Type B pancreatic cell (in vitro differentiated cells): ENCODE measurements at regions not wholly inside any gene's neighbourhood (a gene's known extent, or its start where the extent isn't known, plus 50 kb on each side); places are given as distances from the start of the nearest gene placed in this dataset.

ENCODE experiments used
- DNase-seq: peaks from one replicate; pipeline ENCODE4 v3.0.0; 2021; ENCODE audit warnings: mixed read lengths; ENCODE audit not compliant: unreplicated experiment; ENCODE audit errors: extremely low spot score
- H3K27ac Mint-ChIP-seq: 2 replicates; pipeline ENCODE4 v1.8.0; 2021; ENCODE audit warnings: mild to moderate bottlenecking, mixed read lengths
- H3K27me3 Mint-ChIP-seq: 2 replicates; pipeline ENCODE4 v1.8.0; 2021; ENCODE audit warnings: mixed read lengths
- H3K36me3 Mint-ChIP-seq: 2 replicates; pipeline ENCODE4 v1.8.0; 2021; ENCODE audit warnings: mixed read lengths
- H3K4me1 Mint-ChIP-seq: one replicate; pipeline ENCODE4 v1.8.0; 2021; ENCODE audit warnings: mixed read lengths; ENCODE audit not compliant: unreplicated experiment
- H3K4me3 Mint-ChIP-seq: 2 replicates; pipeline ENCODE4 v1.8.0; 2021; ENCODE audit warnings: mild to moderate bottlenecking, mixed read lengths
- H3K9me3 Mint-ChIP-seq: 2 replicates; pipeline ENCODE4 v1.8.0; 2021; ENCODE audit warnings: mixed read lengths
- TF ChIP-seq, protein P1 (sequence below): fragments of 200-600 bp; sonication (generic); conservative IDR thresholded peaks from 2 replicates; pipeline ENCODE4 v1.5.0; 2021; ENCODE audit warnings: antibody characterized with exemption, mild to moderate bottlenecking

GRCh38 chr10:56063642-56064041 lies 297.4 kb downstream of the ZWINT start:
- DNase-seq, result no peak
- H3K4me1 Mint-ChIP-seq, result no peaks in the 10 kb centered on the region
- no peaks in the 10 kb centered on the region for H3K9me3 Mint-ChIP-seq
- no peak overlapping the region for H3K27ac Mint-ChIP-seq
- H3K4me3 Mint-ChIP-seq, result no peak overlapping the region
- no peaks in the 10 kb centered on the region for H3K36me3 Mint-ChIP-seq
- no peaks in the 10 kb centered on the region for H3K27me3 Mint-ChIP-seq
- TF ChIP-seq, protein P1, sequence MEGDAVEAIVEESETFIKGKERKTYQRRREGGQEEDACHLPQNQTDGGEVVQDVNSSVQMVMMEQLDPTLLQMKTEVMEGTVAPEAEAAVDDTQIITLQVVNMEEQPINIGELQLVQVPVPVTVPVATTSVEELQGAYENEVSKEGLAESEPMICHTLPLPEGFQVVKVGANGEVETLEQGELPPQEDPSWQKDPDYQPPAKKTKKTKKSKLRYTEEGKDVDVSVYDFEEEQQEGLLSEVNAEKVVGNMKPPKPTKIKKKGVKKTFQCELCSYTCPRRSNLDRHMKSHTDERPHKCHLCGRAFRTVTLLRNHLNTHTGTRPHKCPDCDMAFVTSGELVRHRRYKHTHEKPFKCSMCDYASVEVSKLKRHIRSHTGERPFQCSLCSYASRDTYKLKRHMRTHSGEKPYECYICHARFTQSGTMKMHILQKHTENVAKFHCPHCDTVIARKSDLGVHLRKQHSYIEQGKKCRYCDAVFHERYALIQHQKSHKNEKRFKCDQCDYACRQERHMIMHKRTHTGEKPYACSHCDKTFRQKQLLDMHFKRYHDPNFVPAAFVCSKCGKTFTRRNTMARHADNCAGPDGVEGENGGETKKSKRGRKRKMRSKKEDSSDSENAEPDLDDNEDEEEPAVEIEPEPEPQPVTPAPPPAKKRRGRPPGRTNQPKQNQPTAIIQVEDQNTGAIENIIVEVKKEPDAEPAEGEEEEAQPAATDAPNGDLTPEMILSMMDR, result no peak

DNA sequence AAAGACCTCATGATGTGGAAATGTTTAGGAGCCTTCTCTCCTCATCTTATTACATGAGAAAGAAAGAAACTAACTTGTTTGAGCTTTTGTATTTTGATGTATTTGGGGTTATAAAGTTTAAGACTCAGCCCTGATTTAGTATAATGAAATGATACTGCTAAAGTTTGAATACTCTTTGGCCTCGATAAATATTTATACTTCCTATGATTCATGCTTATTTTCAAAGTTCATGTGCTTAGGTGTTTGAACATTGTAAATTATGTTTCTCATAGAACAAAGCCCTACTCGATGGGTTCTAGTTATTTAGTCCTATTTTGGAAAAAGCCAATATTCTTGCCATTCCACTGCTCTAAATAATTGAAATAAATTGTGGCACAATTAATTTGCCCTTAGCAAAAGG lies 303.2 kb downstream of the ZWINT start:
- TF ChIP-seq, protein P1, result no peak
- no peak overlapping the region for H3K27ac Mint-ChIP-seq
- no peaks in the 10 kb centered on the region for H3K4me1 Mint-ChIP-seq
- no peaks in the 10 kb centered on the region for H3K36me3 Mint-ChIP-seq
- DNase-seq, result no peak
- H3K4me3 Mint-ChIP-seq, result no peak overlapping the region
- H3K27me3 Mint-ChIP-seq, result no peaks in the 10 kb centered on the region
- no peaks in the 10 kb centered on the region for H3K9me3 Mint-ChIP-seq

- no peaks in the 10 kb centered on the region for H3K27me3 Mint-ChIP-seq
- TF ChIP-seq, protein P1, result no peak
- DNase-seq, result no peak
- no peaks in the 10 kb centered on the region for H3K9me3 Mint-ChIP-seq
- no peaks in the 10 kb centered on the region for H3K4me1 Mint-ChIP-seq
- H3K27ac Mint-ChIP-seq, result no peak overlapping the region
- H3K36me3 Mint-ChIP-seq, result no peaks in the 10 kb centered on the region
- no peak overlapping the region for H3K4me3 Mint-ChIP-seq
Measured at GRCh38 chr10:56035489-56035888, 325.6 kb downstream of the ZWINT start.

- no peak for DNase-seq
- no peaks in the 10 kb centered on the region for H3K4me1 Mint-ChIP-seq
- H3K4me3 Mint-ChIP-seq, result no peak overlapping the region
- H3K9me3 Mint-ChIP-seq, result no peaks in the 10 kb centered on the region
- no peaks in the 10 kb centered on the region for H3K27me3 Mint-ChIP-seq
- no peak overlapping the region for H3K27ac Mint-ChIP-seq
- TF ChIP-seq, protein P1, result no peak
- no peaks in the 10 kb centered on the region for H3K36me3 Mint-ChIP-seq
Measured at GRCh38 chr10:56028298-56029132, 332.5 kb downstream of the ZWINT start.

GRCh38 chr10:56012101-56012500 lies 349.0 kb downstream of the ZWINT start:
- no peak for DNase-seq
- H3K9me3 Mint-ChIP-seq, result no peaks in the 10 kb centered on the region
- H3K4me3 Mint-ChIP-seq, result no peak overlapping the region
- TF ChIP-seq, protein P1, result no peak
- no peaks in the 10 kb centered on the region for H3K4me1 Mint-ChIP-seq
- no peaks in the 10 kb centered on the region for H3K27me3 Mint-ChIP-seq
- H3K36me3 Mint-ChIP-seq, result no peaks in the 10 kb centered on the region
- no peak overlapping the region for H3K27ac Mint-ChIP-seq
